ENCODE measurements at regions not wholly inside any gene's neighbourhood (a gene's known extent, or its start where the extent isn't known, plus 50 kb on each side); places are given as distances from the start of the nearest gene placed in this dataset.

GRCh38 chr9:82202808-82203207, 214.2 kb downstream of the SPATA31D1 start:
- TF ChIP-seq CTCF (IDR thresholded peaks at IDR 0.05) (no peak), EZH2 (IDR thresholded peaks at IDR 0.05; ENCODE audit: borderline replicate concordance, insufficient read depth, low read depth, low read length, poor library complexity, severe bottlenecking) (no peak)
